ENCODE measurements at regions not wholly inside any gene's neighbourhood (a gene's known extent, or its start where the extent isn't known, plus 50 kb on each side); places are given as distances from the start of the nearest gene placed in this dataset.

- TF ChIP-seq CTCF (IDR thresholded peaks at IDR 0.05): no peak
- TF ChIP-seq POLR2A (IDR thresholded peaks at IDR 0.05): no peak
Measured at GRCh38 chr12:88648625-88649024, 68.4 kb upstream of the KITLG start.
